Hepatocyte (in vitro differentiated cells): ENCODE measurements at regions not wholly inside any gene's neighbourhood (a gene's known extent, or its start where the extent isn't known, plus 50 kb on each side); places are given as distances from the start of the nearest gene placed in this dataset.

Source experiments
- DNase-seq: peaks from one replicate; pipeline ENCODE4 v3.0.0-alpha.2; 2016; ENCODE audit warnings: low spot score
- H2AFZ ChIP-seq: fragments of 200-600 bp; sonication (generic); 2 replicates; pipeline ENCODE4 v1.6.0; 2016; ENCODE audit warnings: antibody characterized with exemption, mild to moderate bottlenecking
- H3K27ac ChIP-seq: fragments of 200-600 bp; sonication (generic); 2 replicates; pipeline ENCODE4 v1.5.1; 2016; ENCODE audit warnings: mild to moderate bottlenecking
- H3K27me3 ChIP-seq: fragments of 200-600 bp; sonication (generic); 2 replicates; pipeline ENCODE4 v1.6.1; 2016
- H3K36me3 ChIP-seq: fragments of 200-600 bp; sonication (generic); replicated peaks from 2 replicates; pipeline ENCODE4 v1.5.1; 2016; ENCODE audit warnings: low read depth; ENCODE audit not compliant: insufficient read depth
- H3K4me1 ChIP-seq: fragments of 200-600 bp; sonication (generic); 2 replicates; pipeline ENCODE4 v1.5.1; 2016; ENCODE audit warnings: mild to moderate bottlenecking, moderate library complexity; ENCODE audit not compliant: insufficient read depth
- H3K4me2 ChIP-seq: fragments of 200-600 bp; sonication (generic); 2 replicates; pipeline ENCODE4 v1.6.0; 2016
- H3K4me3 ChIP-seq: fragments of 200-600 bp; sonication (generic); 2 replicates; pipeline ENCODE4 v1.5.1; 2016; ENCODE audit warnings: mild to moderate bottlenecking
- H3K79me2 ChIP-seq: fragments of 200-600 bp; sonication (generic); 2 replicates; pipeline ENCODE4 v1.6.0; 2017; ENCODE audit warnings: mild to moderate bottlenecking
- H3K9me2 ChIP-seq: fragments of 200-600 bp; sonication (generic); replicated peaks from 2 replicates; pipeline ENCODE4 v1.6.0; 2017; ENCODE audit warnings: mild to moderate bottlenecking; ENCODE audit not compliant: insufficient read depth
- H3K9me3 ChIP-seq: fragments of 200-600 bp; sonication (generic); 2 replicates; pipeline ENCODE4 v1.5.1; 2016; ENCODE audit warnings: low read depth, mild to moderate bottlenecking
- H4K20me1 ChIP-seq: fragments of 200-600 bp; sonication (generic); 2 replicates; pipeline ENCODE4 v1.6.0; 2016; ENCODE audit warnings: mild to moderate bottlenecking; ENCODE audit not compliant: insufficient read depth, poor library complexity, severe bottlenecking
- EZH2 ChIP-seq: fragments of 200-600 bp; sonication (generic); IDR thresholded peaks from 2 replicates; pipeline ENCODE4 v1.6.1; 2016; ENCODE audit warnings: antibody characterized with exemption, mild to moderate bottlenecking, borderline replicate concordance
- EZH2phosphoT487 ChIP-seq: fragments of 200-600 bp; sonication (generic); IDR thresholded peaks from one replicate; pipeline ENCODE4 v1.6.1; 2018; ENCODE audit warnings: antibody characterized with exemption, mild to moderate bottlenecking, low read depth, moderate library complexity; ENCODE audit not compliant: unreplicated experiment, severe bottlenecking
- WGBS: methylation state at CpG from one replicate; pipeline ENCODE4 v1.1.6; 2016; ENCODE audit warnings: low lambda C conversion rate; ENCODE audit errors: missing lambda C conversion rate; 5-methylcytosine and 5-hydroxymethylcytosine counted together
- TF ChIP-seq, protein P1 (sequence below): fragments of 200-600 bp; sonication (generic); IDR thresholded peaks from 2 replicates; pipeline ENCODE4 v1.5.1; 2016; ENCODE audit warnings: antibody characterized with exemption, mild to moderate bottlenecking; ENCODE audit not compliant: poor library complexity

DNA sequence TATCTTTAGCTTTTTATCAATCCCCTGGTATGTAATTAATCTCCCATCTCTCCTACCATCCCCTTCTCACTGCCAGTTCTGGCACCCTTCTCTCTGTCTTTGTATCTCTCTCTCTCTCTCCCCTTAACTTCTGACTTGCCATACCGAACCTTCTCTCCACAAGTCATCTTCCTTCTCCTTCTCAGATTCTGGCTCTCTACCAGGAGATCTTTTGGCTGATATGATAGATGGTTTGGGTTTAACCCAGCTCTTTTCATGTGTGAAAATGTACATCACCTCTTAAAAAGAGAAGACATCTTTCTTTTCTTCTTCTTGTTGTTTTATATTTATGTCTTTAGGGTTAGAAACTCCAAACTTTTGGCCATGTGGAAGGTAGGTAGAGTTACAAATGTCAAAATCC is 196.7 kb downstream of the HGF start:
- no peaks in the 10 kb centered on the region for H4K20me1 ChIP-seq
- DNase-seq: no peak
- H3K4me1 ChIP-seq: no peaks in the 10 kb centered on the region
- H2AFZ ChIP-seq: no peak overlapping the region
- no peaks in the 10 kb centered on the region for H3K79me2 ChIP-seq
- TF ChIP-seq EZH2 (no peak), EZH2phosphoT487 (no peak)
- TF ChIP-seq, protein P1, sequence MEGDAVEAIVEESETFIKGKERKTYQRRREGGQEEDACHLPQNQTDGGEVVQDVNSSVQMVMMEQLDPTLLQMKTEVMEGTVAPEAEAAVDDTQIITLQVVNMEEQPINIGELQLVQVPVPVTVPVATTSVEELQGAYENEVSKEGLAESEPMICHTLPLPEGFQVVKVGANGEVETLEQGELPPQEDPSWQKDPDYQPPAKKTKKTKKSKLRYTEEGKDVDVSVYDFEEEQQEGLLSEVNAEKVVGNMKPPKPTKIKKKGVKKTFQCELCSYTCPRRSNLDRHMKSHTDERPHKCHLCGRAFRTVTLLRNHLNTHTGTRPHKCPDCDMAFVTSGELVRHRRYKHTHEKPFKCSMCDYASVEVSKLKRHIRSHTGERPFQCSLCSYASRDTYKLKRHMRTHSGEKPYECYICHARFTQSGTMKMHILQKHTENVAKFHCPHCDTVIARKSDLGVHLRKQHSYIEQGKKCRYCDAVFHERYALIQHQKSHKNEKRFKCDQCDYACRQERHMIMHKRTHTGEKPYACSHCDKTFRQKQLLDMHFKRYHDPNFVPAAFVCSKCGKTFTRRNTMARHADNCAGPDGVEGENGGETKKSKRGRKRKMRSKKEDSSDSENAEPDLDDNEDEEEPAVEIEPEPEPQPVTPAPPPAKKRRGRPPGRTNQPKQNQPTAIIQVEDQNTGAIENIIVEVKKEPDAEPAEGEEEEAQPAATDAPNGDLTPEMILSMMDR: no peak
- no peaks in the 10 kb centered on the region for H3K9me2 ChIP-seq
- no peaks in the 10 kb centered on the region for H3K9me3 ChIP-seq
- H3K36me3 ChIP-seq: no peaks in the 10 kb centered on the region
- H3K27ac ChIP-seq: no peak overlapping the region
- H3K4me2 ChIP-seq: no peak overlapping the region
- 90% methylated on average over 1 of the region's 1 CpG for WGBS
- no peak overlapping the region for H3K4me3 ChIP-seq
- no peaks in the 10 kb centered on the region for H3K27me3 ChIP-seq

DNA sequence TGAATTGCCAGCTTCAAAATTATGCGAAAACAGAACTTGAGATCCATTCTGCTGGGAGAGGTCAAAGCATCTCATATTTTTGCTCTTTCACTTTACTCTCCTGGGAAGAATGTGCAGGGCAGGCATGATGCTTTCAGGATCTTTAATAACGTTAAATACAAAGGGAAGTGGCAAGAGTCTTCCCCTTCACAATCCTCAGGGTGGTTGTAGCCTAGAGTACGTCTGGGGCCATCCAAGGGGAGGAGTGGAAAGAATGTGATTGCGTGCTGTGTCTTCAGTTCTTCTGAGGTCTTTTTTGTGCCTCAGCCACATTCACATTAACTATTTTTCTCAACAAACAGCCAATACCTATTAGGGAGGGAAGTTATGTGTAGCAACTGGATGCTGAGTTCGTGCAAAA is 207.3 kb downstream of the HGF start:
- 68% methylated on average over 5 of the region's 5 CpGs for WGBS
- no peak overlapping the region for H3K4me3 ChIP-seq
- TF ChIP-seq EZH2: no peak
- TF ChIP-seq, protein P1: no peak
- no peak for TF ChIP-seq EZH2phosphoT487
- no peaks in the 10 kb centered on the region for H3K9me2 ChIP-seq
- H3K36me3 ChIP-seq: no peaks in the 10 kb centered on the region
- no peak overlapping the region for H2AFZ ChIP-seq
- H3K4me1 ChIP-seq: no peaks in the 10 kb centered on the region
- H3K27me3 ChIP-seq: no peaks in the 10 kb centered on the region
- no peak overlapping the region for H3K4me2 ChIP-seq
- H3K9me3 ChIP-seq: no peaks in the 10 kb centered on the region
- no peaks in the 10 kb centered on the region for H3K79me2 ChIP-seq
- no peak overlapping the region for H3K27ac ChIP-seq
- H4K20me1 ChIP-seq: no peaks in the 10 kb centered on the region
- DNase-seq: no peak

DNA sequence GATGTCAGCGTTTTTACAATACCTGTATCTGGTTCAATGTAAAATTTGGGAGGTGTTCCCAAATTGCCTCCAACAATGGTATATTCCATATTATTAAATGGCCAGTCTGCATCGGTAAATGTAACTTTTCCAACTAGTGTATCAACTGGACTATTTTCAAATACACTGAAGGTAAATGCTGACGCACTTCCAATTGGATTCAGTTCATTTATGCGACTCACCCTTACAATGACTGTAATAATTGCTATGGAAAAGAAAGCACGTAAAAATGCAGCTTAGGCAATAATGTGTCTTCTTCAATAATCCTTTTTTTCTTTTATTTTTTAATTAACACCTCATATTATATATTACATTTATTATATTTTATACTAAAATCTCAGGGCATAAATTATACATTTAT is 209.1 kb downstream of the HGF start:
- H3K4me2 ChIP-seq: no peak overlapping the region
- no peak for DNase-seq
- no peaks in the 10 kb centered on the region for H4K20me1 ChIP-seq
- H3K9me2 ChIP-seq: no peaks in the 10 kb centered on the region
- 91% methylated on average over 5 of the region's 5 CpGs for WGBS
- no peaks in the 10 kb centered on the region for H3K9me3 ChIP-seq
- TF ChIP-seq EZH2phosphoT487 (no peak), EZH2 (no peak)
- TF ChIP-seq, protein P1: no peak
- no peaks in the 10 kb centered on the region for H3K4me1 ChIP-seq
- H2AFZ ChIP-seq: no peak overlapping the region
- no peaks in the 10 kb centered on the region for H3K27me3 ChIP-seq
- no peaks in the 10 kb centered on the region for H3K36me3 ChIP-seq
- H3K79me2 ChIP-seq: no peaks in the 10 kb centered on the region
- no peak overlapping the region for H3K4me3 ChIP-seq
- H3K27ac ChIP-seq: no peak overlapping the region

DNA sequence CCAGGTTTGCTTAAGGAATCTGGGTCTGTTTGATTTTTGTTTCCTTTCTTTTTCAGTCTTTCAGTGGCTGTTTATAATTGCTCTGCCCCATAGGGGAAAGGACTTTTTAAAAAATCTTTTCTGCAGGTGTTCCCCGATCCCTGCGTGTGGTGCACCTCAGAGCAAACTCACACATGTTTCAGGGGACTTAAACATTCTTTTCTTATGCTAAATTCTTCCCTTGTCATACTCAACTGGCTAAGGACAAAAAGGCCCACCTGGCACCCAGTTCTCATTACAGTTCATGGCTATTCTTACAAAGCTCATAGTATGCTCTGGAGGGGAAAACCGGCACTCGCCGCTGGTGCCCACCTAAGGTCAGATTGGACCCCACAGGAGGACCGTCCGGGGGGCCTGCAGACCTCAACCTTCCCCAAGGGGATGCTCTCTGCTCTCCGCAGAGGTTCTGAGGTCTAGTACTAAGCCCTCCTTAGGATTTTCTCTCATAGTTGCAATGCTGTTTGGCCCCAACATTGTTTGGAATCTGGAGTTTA is 220.3 kb downstream of the HGF start:
- H3K4me3 ChIP-seq: no peak overlapping the region
- no peak for DNase-seq
- H3K36me3 ChIP-seq: no peaks in the 10 kb centered on the region
- H4K20me1 ChIP-seq: no peaks in the 10 kb centered on the region
- no peak overlapping the region for H2AFZ ChIP-seq
- WGBS: 97% methylated on average over 8 of the region's 8 CpGs
- no peak overlapping the region for H3K27ac ChIP-seq
- no peaks in the 10 kb centered on the region for H3K9me2 ChIP-seq
- H3K4me2 ChIP-seq: no peak overlapping the region
- peaks cover 5% of the 10 kb centered on the region for H3K9me3 ChIP-seq
- no peaks in the 10 kb centered on the region for H3K27me3 ChIP-seq
- H3K4me1 ChIP-seq: peaks cover 6% of the 10 kb centered on the region
- TF ChIP-seq EZH2phosphoT487 (no peak), EZH2 (no peak)
- TF ChIP-seq, protein P1: no peak
- no peaks in the 10 kb centered on the region for H3K79me2 ChIP-seq
